GM12878 (cell line): ENCODE measurements at regions not wholly inside any gene's neighbourhood (a gene's known extent, or its start where the extent isn't known, plus 50 kb on each side); places are given as distances from the start of the nearest gene placed in this dataset.

Source experiments
- ATAC-seq: fragments of 200-7000 bp; cut with Tn5 transposase; 3 replicates; pipeline ENCODE4 v1.9.1; 2020; ENCODE audit warnings: mild to moderate bottlenecking, moderate library complexity
- BruUV-seq: library from RNA; stranded (reverse); fragments of 400-500 nt; replicated peaks from 2 replicates; lab custom pipeline; 2021; lab: Mats Ljungman, UMichigan
- CTCF ChIA-PET: fragments of 300-600 bp; sonication (Branson Sonifier 250); formaldehyde crosslinking; extraction: SDS; loops from one replicate; lab custom pipeline; 2021; ENCODE audit warnings: inconsistent platforms; lab: Yijun Ruan, JAX
- POLR2A ChIA-PET: fragments of 350-600 bp; formaldehyde crosslinking; extraction: SDS; loops from one replicate; lab custom pipeline; 2021; ENCODE audit warnings: inconsistent platforms; lab: Charles Lee
- RAD21 ChIA-PET: fragments of 300-600 bp; sonication (Branson Sonifier 250); formaldehyde crosslinking; loops from one replicate; lab custom pipeline; 2023; ENCODE audit warnings: antibody characterized with exemption; ENCODE audit not compliant: unreplicated experiment; lab: Charles Lee
- SMC1A ChIA-PET: fragments of 300-600 bp; sonication (Branson Sonifier 250); formaldehyde crosslinking; loops from one replicate; lab custom pipeline; 2023; ENCODE audit not compliant: unreplicated experiment, uncharacterized antibody; lab: Charles Lee
- DNase-seq: peaks from one replicate; pipeline ENCODE4 v3.0.0-alpha.2; 2011; ENCODE audit warnings: low read depth, low spot score
- FAIRE-seq: peaks from 3 replicates; lab custom pipeline; 2011; peaks lifted over from hg19 to GRCh38; lab: Jason Lieb, UNC
- H2AFZ ChIP-seq: 2 replicates; pipeline ENCODE4 v1.6.0; 2011; ENCODE audit warnings: low read depth, low read length, control low read depth; ENCODE audit not compliant: control insufficient read depth
- H3K27ac ChIP-seq: 2 replicates; pipeline ENCODE4 v1.5.1; 2011; ENCODE audit warnings: control low read depth; ENCODE audit not compliant: control insufficient read depth, insufficient read depth
- H3K27me3 ChIP-seq, 2 experiments: replicated peaks in 1 of 2; 2 replicates each; pipeline versions ENCODE4 v1.6.0 to v1.6.1; 2011; ENCODE audit warnings: low read length in 1 of 2; ENCODE audit not compliant: control insufficient read depth in 2 of 2, insufficient read depth in 2 of 2
- H3K36me3 ChIP-seq, 2 experiments: 2 replicates each; pipeline ENCODE4 v1.5.1; 2011; ENCODE audit warnings: low read length in 1 of 2; ENCODE audit not compliant: control insufficient read depth in 2 of 2, insufficient read depth in 2 of 2
- H3K4me1 ChIP-seq: 2 replicates; pipeline ENCODE4 v1.6.1; 2011; ENCODE audit warnings: mild to moderate bottlenecking, low read length, moderate library complexity, mixed read lengths; ENCODE audit not compliant: control insufficient read depth, insufficient read depth
- H3K4me2 ChIP-seq: 2 replicates; pipeline ENCODE4 v1.6.0; 2011; ENCODE audit warnings: control low read depth; ENCODE audit not compliant: control insufficient read depth, insufficient read depth
- H3K4me3 ChIP-seq: fragments of 200-600 bp; sonication (generic); 2 replicates; pipeline ENCODE4 v1.5.1; 2016
- H3K79me2 ChIP-seq: 2 replicates; pipeline ENCODE4 v1.6.0; 2011; ENCODE audit warnings: low read length; ENCODE audit not compliant: control insufficient read depth, insufficient read depth
- H3K9ac ChIP-seq: 2 replicates; pipeline ENCODE4 v1.8.0; 2011; ENCODE audit warnings: low read length, control low read depth, mixed read lengths; ENCODE audit not compliant: control insufficient read depth, insufficient read depth
- H3K9me3 ChIP-seq: replicated peaks from 3 replicates; pipeline ENCODE4 v1.5.1; 2011; ENCODE audit warnings: mild to moderate bottlenecking, low read length; ENCODE audit not compliant: control insufficient read depth, insufficient read depth
- H4K20me1 ChIP-seq: 2 replicates; pipeline ENCODE4 v1.6.0; 2011; ENCODE audit not compliant: control insufficient read depth, insufficient read depth
- ASH2L ChIP-seq: fragments of 300-600, 200-600 bp; sonication (generic); IDR thresholded peaks from 2 replicates; pipeline ENCODE4 v1.6.1; 2017; ENCODE audit warnings: low read depth, mild to moderate bottlenecking, borderline replicate concordance
- ELK1 ChIP-seq: IDR thresholded peaks from 2 replicates; pipeline ENCODE4 v1.6.1; 2012; ENCODE audit warnings: low read depth, low read length, improper control_type of control experiment
- HDAC2 ChIP-seq: fragments of 200-600 bp; sonication (generic); IDR thresholded peaks from 2 replicates; pipeline ENCODE4 v1.6.1; 2017
- IKZF2 ChIP-seq, 2 experiments: fragments of 450-650 bp; IDR thresholded peaks; 2 replicates each; pipeline ENCODE4 v1.6.1; 2017; ENCODE audit warnings: mild to moderate bottlenecking in 2 of 2, moderate library complexity in 2 of 2
- JUNB ChIP-seq: IDR thresholded peaks from 2 replicates; pipeline ENCODE4 v1.6.1; 2016; ENCODE audit warnings: antibody characterized with exemption, mild to moderate bottlenecking
- NR2C1 ChIP-seq: fragments of 450-650 bp; IDR thresholded peaks from 2 replicates; pipeline ENCODE4 v1.6.1; 2017; ENCODE audit warnings: antibody characterized with exemption, mild to moderate bottlenecking, moderate library complexity
- PAX8 ChIP-seq: fragments of 450-650 bp; IDR thresholded peaks from 2 replicates; pipeline ENCODE4 v1.6.1; 2017; ENCODE audit warnings: mild to moderate bottlenecking, moderate library complexity
- PKNOX1 ChIP-seq: fragments of 450-650 bp; IDR thresholded peaks from 2 replicates; pipeline ENCODE4 v1.6.1; 2016; ENCODE audit warnings: mild to moderate bottlenecking
- SUPT20H ChIP-seq: IDR thresholded peaks from 2 replicates; pipeline ENCODE4 v1.6.1; 2011; ENCODE audit warnings: low read depth, mild to moderate bottlenecking, low read length, moderate library complexity, borderline replicate concordance; ENCODE audit not compliant: control insufficient read depth
- USF2 ChIP-seq: IDR thresholded peaks from 2 replicates; pipeline ENCODE4 v1.6.1; 2011; ENCODE audit warnings: low read depth, low read length, improper control_type of control experiment, borderline replicate concordance
- ZNF687 ChIP-seq: fragments of 450-650 bp; IDR thresholded peaks from 2 replicates; pipeline ENCODE4 v1.6.1; 2017; ENCODE audit warnings: mild to moderate bottlenecking, moderate library complexity
- WGBS: methylation state at CpG from one replicate; pipeline ENCODE4 v1.1.6; 2016; ENCODE audit warnings: low lambda C conversion rate; ENCODE audit not compliant: insufficient replicate concordance, insufficient coverage; ENCODE audit errors: missing lambda C conversion rate; 5-methylcytosine and 5-hydroxymethylcytosine counted together
- in situ Hi-C: fragments of 300-500 bp; cut with MboI; formaldehyde crosslinking; loops from 9 replicates; pipeline ENCODE4 v1.14.3; 2018; ENCODE audit warnings: mixed read lengths
- intact Hi-C: fragments of 100-400 bp; cut with micrococcal nuclease; formaldehyde crosslinking; loops from one replicate; pipeline ENCODE4 v1.14.2; 2022; ENCODE audit not compliant: unreplicated experiment

- CTCF ChIA-PET: interaction anchor here (0.7 to 1.5 kb wide), 5 partner anchors 22 to 841 kb away, joined by 3 to 4 read pairs (median 3); no protein-coding TSS in a partner anchor
- H3K4me2 ChIP-seq: no peak overlapping the region
- WGBS: 14% methylated on average over 5 of the region's 6 CpGs
- no peak overlapping the region for H2AFZ ChIP-seq
- no peak for DNase-seq
- TF ChIP-seq ASH2L: no peak
- TF ChIP-seq USF2: no peak
- TF ChIP-seq PAX8: no peak
- TF ChIP-seq NR2C1: no peak
- no peak for TF ChIP-seq SUPT20H
- TF ChIP-seq JUNB: no peak
- no peak for TF ChIP-seq PKNOX1
- TF ChIP-seq IKZF2 (IDR thresholded peaks at IDR 0.05): no peak
- TF ChIP-seq HDAC2: no peak
- no peak for TF ChIP-seq ELK1
- no peak for TF ChIP-seq ZNF687
- H3K36me3 ChIP-seq: no peaks in the 10 kb centered on the region
- intact Hi-C loops (loop anchor here (10.0 kb wide), 1 partner anchor 52 kb away; no protein-coding TSS in a partner anchor), in situ Hi-C loops (no loop called here)
- FAIRE-seq: no peak
- no peaks in the 10 kb centered on the region for H3K79me2 ChIP-seq
- SMC1A ChIA-PET: no interaction called here
- H3K9me3 ChIP-seq: no peaks in the 10 kb centered on the region
- H3K27me3 ChIP-seq: peaks cover 0 to 4% of the 10 kb centered on the region in 2 experiments; a peak in 2 of 4 replicates
- RAD21 ChIA-PET: no interaction called here
- no peak overlapping the region for H3K9ac ChIP-seq
- ATAC-seq: no peak
- H3K4me3 ChIP-seq: no peak overlapping the region
- no peaks in the 10 kb centered on the region for H4K20me1 ChIP-seq
- no peaks in the 10 kb centered on the region for H3K4me1 ChIP-seq
- POLR2A ChIA-PET: no interaction called here
- H3K27ac ChIP-seq: no peak overlapping the region
- BruUV-seq: no TSS peak
Observed at GRCh38 chr2:11072550-11072949, 82.7 kb upstream of the SLC66A3 start.
